Mammary epithelial cell (primary cell): ENCODE measurements at regions not wholly inside any gene's neighbourhood (a gene's known extent, or its start where the extent isn't known, plus 50 kb on each side); places are given as distances from the start of the nearest gene placed in this dataset.

Experiments
- EZH2 ChIP-seq: IDR thresholded peaks from 2 replicates; pipeline ENCODE4 v1.6.1; 2012; ENCODE audit warnings: low read length, inconsistent platforms, borderline replicate concordance
- TF ChIP-seq, protein P1 (sequence below), 2 donors: IDR thresholded peaks in 1 of 2; conservative IDR thresholded peaks in 1 of 2; 2 replicates each; pipeline ENCODE4 v1.5.1; 2011 to 2012; ENCODE audit warnings: inconsistent platforms in 2 of 2, low read length in 2 of 2, mild to moderate bottlenecking in 2 of 2, control low read depth in 1 of 2, low read depth in 1 of 2; ENCODE audit not compliant: insufficient read depth in 1 of 2; ENCODE audit errors: extremely low read depth in 1 of 2

DNA sequence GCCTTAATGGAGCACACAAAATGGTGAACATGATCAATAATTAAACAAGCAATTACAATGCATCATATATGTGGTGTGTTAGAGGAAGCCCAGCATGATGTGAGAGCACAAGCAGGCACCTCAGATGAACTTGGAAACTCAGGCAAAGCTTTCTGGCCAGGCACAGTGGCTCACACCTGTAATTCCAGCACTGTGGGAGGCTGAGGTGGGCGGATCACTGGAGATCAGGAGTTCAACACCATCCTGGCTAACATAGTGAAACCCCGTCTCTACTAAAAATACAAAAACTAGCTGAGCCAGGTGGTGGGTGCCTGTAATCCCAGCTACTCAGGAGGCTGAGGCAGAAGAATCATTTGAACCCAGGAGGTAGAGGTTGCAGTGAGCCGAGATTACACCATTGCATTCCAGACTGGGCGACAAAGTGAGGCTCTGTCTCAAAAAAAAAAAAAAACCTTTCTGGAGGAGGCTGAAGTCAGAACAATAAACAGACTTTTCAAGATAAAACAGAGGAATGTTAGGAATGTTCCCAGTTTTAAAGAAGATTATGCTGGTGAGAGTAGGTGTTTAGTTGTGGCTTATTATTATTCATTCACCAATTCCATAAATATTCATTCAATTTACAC, 159.4 kb downstream of the CEMIP2 start:
- TF ChIP-seq, protein P1, sequence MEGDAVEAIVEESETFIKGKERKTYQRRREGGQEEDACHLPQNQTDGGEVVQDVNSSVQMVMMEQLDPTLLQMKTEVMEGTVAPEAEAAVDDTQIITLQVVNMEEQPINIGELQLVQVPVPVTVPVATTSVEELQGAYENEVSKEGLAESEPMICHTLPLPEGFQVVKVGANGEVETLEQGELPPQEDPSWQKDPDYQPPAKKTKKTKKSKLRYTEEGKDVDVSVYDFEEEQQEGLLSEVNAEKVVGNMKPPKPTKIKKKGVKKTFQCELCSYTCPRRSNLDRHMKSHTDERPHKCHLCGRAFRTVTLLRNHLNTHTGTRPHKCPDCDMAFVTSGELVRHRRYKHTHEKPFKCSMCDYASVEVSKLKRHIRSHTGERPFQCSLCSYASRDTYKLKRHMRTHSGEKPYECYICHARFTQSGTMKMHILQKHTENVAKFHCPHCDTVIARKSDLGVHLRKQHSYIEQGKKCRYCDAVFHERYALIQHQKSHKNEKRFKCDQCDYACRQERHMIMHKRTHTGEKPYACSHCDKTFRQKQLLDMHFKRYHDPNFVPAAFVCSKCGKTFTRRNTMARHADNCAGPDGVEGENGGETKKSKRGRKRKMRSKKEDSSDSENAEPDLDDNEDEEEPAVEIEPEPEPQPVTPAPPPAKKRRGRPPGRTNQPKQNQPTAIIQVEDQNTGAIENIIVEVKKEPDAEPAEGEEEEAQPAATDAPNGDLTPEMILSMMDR (conservative IDR thresholded peaks at IDR 0.05 in 1 of 2, IDR thresholded peaks at IDR 0.05 in 1 of 2; ENCODE audit: extremely low read depth in 1 of 2, insufficient read depth in 1 of 2, low read depth in 1 of 2, low read length in 2 of 2) = no peak
- TF ChIP-seq EZH2 = no peak
